ENCODE measurements at regions not wholly inside any gene's neighbourhood (a gene's known extent, or its start where the extent isn't known, plus 50 kb on each side); places are given as distances from the start of the nearest gene placed in this dataset.

DNA sequence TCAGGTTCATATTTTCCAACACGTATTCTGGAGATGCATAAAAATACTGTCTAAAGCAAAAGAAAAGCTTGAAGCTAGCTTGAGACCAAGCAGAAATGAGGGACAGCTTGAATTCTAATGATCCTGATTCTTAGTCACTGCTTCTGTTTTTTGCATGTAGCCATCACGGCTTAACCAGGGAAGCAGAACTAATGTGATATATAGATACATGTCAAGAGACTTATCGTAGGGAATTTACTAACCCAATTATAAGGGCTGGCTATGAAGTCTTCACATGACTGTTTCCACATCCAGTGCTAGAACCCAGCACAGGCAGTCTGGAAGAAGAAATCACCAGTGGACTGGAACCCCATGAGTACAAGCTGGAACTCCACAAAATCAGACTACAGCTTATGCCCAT is 85.2 kb upstream of the SLIT2 start:
- TF ChIP-seq, protein P1, sequence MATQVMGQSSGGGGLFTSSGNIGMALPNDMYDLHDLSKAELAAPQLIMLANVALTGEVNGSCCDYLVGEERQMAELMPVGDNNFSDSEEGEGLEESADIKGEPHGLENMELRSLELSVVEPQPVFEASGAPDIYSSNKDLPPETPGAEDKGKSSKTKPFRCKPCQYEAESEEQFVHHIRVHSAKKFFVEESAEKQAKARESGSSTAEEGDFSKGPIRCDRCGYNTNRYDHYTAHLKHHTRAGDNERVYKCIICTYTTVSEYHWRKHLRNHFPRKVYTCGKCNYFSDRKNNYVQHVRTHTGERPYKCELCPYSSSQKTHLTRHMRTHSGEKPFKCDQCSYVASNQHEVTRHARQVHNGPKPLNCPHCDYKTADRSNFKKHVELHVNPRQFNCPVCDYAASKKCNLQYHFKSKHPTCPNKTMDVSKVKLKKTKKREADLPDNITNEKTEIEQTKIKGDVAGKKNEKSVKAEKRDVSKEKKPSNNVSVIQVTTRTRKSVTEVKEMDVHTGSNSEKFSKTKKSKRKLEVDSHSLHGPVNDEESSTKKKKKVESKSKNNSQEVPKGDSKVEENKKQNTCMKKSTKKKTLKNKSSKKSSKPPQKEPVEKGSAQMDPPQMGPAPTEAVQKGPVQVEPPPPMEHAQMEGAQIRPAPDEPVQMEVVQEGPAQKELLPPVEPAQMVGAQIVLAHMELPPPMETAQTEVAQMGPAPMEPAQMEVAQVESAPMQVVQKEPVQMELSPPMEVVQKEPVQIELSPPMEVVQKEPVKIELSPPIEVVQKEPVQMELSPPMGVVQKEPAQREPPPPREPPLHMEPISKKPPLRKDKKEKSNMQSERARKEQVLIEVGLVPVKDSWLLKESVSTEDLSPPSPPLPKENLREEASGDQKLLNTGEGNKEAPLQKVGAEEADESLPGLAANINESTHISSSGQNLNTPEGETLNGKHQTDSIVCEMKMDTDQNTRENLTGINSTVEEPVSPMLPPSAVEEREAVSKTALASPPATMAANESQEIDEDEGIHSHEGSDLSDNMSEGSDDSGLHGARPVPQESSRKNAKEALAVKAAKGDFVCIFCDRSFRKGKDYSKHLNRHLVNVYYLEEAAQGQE (IDR thresholded peaks at IDR 0.05; ENCODE audit: low read depth, low read length): no peak
- TF ChIP-seq, protein P2, sequence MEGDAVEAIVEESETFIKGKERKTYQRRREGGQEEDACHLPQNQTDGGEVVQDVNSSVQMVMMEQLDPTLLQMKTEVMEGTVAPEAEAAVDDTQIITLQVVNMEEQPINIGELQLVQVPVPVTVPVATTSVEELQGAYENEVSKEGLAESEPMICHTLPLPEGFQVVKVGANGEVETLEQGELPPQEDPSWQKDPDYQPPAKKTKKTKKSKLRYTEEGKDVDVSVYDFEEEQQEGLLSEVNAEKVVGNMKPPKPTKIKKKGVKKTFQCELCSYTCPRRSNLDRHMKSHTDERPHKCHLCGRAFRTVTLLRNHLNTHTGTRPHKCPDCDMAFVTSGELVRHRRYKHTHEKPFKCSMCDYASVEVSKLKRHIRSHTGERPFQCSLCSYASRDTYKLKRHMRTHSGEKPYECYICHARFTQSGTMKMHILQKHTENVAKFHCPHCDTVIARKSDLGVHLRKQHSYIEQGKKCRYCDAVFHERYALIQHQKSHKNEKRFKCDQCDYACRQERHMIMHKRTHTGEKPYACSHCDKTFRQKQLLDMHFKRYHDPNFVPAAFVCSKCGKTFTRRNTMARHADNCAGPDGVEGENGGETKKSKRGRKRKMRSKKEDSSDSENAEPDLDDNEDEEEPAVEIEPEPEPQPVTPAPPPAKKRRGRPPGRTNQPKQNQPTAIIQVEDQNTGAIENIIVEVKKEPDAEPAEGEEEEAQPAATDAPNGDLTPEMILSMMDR (IDR thresholded peaks at IDR 0.05): no peak
- no peak for TF ChIP-seq EZH2phosphoT487 (IDR thresholded peaks at IDR 0.05; ENCODE audit: borderline replicate concordance, low read depth)
- no peak for TF ChIP-seq NFIC (IDR thresholded peaks at IDR 0.05; ENCODE audit: borderline replicate concordance)
- no peak for TF ChIP-seq YY1 (IDR thresholded peaks at IDR 0.05; ENCODE audit: low read depth)
- no peak for TF ChIP-seq TAF1 (IDR thresholded peaks at IDR 0.05; ENCODE audit: borderline replicate concordance, low read depth, low read length)
- no peak for TF ChIP-seq POLR2AphosphoS5 (IDR thresholded peaks at IDR 0.05; ENCODE audit: low read depth, low read length)
- TF ChIP-seq TEAD4 (IDR thresholded peaks at IDR 0.05; ENCODE audit: borderline replicate concordance, insufficient read depth): no peak
- no peak for TF ChIP-seq EP300 (IDR thresholded peaks at IDR 0.05; ENCODE audit: borderline replicate concordance in 1 of 2, low read depth in 1 of 2, low read length in 1 of 2)
- 0 out of 2 replicates have a peak, but pooled peaks have one; percentile 4 for TF ChIP-seq MXI1 (IDR thresholded peaks at IDR 0.05; ENCODE audit: low read depth, low read length)
- TF ChIP-seq, protein P3, sequence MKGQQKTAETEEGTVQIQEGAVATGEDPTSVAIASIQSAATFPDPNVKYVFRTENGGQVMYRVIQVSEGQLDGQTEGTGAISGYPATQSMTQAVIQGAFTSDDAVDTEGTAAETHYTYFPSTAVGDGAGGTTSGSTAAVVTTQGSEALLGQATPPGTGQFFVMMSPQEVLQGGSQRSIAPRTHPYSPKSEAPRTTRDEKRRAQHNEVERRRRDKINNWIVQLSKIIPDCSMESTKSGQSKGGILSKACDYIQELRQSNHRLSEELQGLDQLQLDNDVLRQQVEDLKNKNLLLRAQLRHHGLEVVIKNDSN (IDR thresholded peaks at IDR 0.05; ENCODE audit: borderline replicate concordance, low read depth): no peak
- TF ChIP-seq, protein P4, sequence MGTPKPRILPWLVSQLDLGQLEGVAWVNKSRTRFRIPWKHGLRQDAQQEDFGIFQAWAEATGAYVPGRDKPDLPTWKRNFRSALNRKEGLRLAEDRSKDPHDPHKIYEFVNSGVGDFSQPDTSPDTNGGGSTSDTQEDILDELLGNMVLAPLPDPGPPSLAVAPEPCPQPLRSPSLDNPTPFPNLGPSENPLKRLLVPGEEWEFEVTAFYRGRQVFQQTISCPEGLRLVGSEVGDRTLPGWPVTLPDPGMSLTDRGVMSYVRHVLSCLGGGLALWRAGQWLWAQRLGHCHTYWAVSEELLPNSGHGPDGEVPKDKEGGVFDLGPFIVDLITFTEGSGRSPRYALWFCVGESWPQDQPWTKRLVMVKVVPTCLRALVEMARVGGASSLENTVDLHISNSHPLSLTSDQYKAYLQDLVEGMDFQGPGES (IDR thresholded peaks at IDR 0.05; ENCODE audit: low read depth, low read length): no peak
- TF ChIP-seq RCOR1 (IDR thresholded peaks at IDR 0.05; ENCODE audit: low read length): no peak
- TF ChIP-seq GATA2 (CRISPR knock-in tag; IDR thresholded peaks at IDR 0.05): no peak

Data from SK-N-SH (cell line).